ENCODE measurements at regions not wholly inside any gene's neighbourhood (a gene's known extent, or its start where the extent isn't known, plus 50 kb on each side); places are given as distances from the start of the nearest gene placed in this dataset.

GRCh38 chr4:154164931-154165839 is 326.4 kb downstream of the DCHS2 start:
- BruUV-seq (replicated peaks): no TSS peak
- Histone ChIP-seq H3K4me1 (ENCODE audit: control insufficient read depth, insufficient read depth, low read length) (no peaks in the 10 kb centered on the region), H3K9me3 (ENCODE audit: control insufficient read depth, insufficient read depth, low read depth, low read length) (no peaks in the 10 kb centered on the region), H3K27ac (ENCODE audit: low read length) (no peak overlapping the region), H3K27me3 (ENCODE audit: control insufficient read depth, insufficient read depth, low read length) (no peaks in the 10 kb centered on the region), H3K4me3 (ENCODE audit: low read depth in 2 of 2, low read length in 2 of 2) (no peak overlapping the region), H3K36me3 (ENCODE audit: control insufficient read depth, insufficient read depth, low read length) (no peaks in the 10 kb centered on the region)
- intact Hi-C loops (cut with micrococcal nuclease; ENCODE audit: unreplicated experiment): no loop called here
- ChIA-PET CTCF (no interaction called here), POLR2A (no interaction called here)
- ATAC-seq: no peak
- in situ Hi-C loops (cut with HindIII; ENCODE audit: low pct_unique_long_range_greater_than_20kb, low sequenced_read_pairs): no loop called here
- DNase-seq (ENCODE audit: low read depth, low spot score): peak; percentile 18
- TF ChIP-seq, protein P1, sequence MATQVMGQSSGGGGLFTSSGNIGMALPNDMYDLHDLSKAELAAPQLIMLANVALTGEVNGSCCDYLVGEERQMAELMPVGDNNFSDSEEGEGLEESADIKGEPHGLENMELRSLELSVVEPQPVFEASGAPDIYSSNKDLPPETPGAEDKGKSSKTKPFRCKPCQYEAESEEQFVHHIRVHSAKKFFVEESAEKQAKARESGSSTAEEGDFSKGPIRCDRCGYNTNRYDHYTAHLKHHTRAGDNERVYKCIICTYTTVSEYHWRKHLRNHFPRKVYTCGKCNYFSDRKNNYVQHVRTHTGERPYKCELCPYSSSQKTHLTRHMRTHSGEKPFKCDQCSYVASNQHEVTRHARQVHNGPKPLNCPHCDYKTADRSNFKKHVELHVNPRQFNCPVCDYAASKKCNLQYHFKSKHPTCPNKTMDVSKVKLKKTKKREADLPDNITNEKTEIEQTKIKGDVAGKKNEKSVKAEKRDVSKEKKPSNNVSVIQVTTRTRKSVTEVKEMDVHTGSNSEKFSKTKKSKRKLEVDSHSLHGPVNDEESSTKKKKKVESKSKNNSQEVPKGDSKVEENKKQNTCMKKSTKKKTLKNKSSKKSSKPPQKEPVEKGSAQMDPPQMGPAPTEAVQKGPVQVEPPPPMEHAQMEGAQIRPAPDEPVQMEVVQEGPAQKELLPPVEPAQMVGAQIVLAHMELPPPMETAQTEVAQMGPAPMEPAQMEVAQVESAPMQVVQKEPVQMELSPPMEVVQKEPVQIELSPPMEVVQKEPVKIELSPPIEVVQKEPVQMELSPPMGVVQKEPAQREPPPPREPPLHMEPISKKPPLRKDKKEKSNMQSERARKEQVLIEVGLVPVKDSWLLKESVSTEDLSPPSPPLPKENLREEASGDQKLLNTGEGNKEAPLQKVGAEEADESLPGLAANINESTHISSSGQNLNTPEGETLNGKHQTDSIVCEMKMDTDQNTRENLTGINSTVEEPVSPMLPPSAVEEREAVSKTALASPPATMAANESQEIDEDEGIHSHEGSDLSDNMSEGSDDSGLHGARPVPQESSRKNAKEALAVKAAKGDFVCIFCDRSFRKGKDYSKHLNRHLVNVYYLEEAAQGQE (IDR thresholded peaks at IDR 0.05; ENCODE audit: insufficient read depth in 1 of 2, low read depth in 2 of 2, low read length in 1 of 2): no peak
- TF ChIP-seq CTCF (IDR thresholded peaks at IDR 0.05): no peak
- TF ChIP-seq TCF7L2 (IDR thresholded peaks at IDR 0.05; ENCODE audit: low read depth, low read length): no peak

GRCh38 chr4:154160519-154161301 is 330.9 kb downstream of the DCHS2 start:
- BruUV-seq (replicated peaks): no TSS peak
- no peaks in the 10 kb centered on the region for H3K4me1 ChIP-seq (ENCODE audit: control insufficient read depth, insufficient read depth, low read length)
- ChIA-PET CTCF (no interaction called here), POLR2A (no interaction called here)
- H3K4me3 ChIP-seq (ENCODE audit: low read depth in 2 of 2, low read length in 2 of 2): no peak overlapping the region
- TF ChIP-seq POLR2AphosphoS5 (IDR thresholded peaks at IDR 0.05; ENCODE audit: low read depth, low read length): no peak
- TF ChIP-seq, protein P1 (IDR thresholded peaks at IDR 0.05; ENCODE audit: insufficient read depth in 1 of 2, low read depth in 2 of 2, low read length in 1 of 2): no peak
- no peak for TF ChIP-seq SIN3A (IDR thresholded peaks at IDR 0.05; ENCODE audit: borderline replicate concordance, insufficient read depth, low read depth, low read length)
- TF ChIP-seq CTCF (IDR thresholded peaks at IDR 0.05): no peak
- TF ChIP-seq TCF7L2 (IDR thresholded peaks at IDR 0.05; ENCODE audit: low read depth, low read length): no peak
- no peaks in the 10 kb centered on the region for H3K36me3 ChIP-seq (ENCODE audit: control insufficient read depth, insufficient read depth, low read length)
- H3K9me3 ChIP-seq (ENCODE audit: control insufficient read depth, insufficient read depth, low read depth, low read length): no peaks in the 10 kb centered on the region
- ATAC-seq (no peak), DNase-seq (ENCODE audit: low read depth, low spot score) (no peak)
- intact Hi-C loops (cut with micrococcal nuclease; ENCODE audit: unreplicated experiment): no loop called here
- H3K27ac ChIP-seq (ENCODE audit: low read length): no peak overlapping the region
- no peaks in the 10 kb centered on the region for H3K27me3 ChIP-seq (ENCODE audit: control insufficient read depth, insufficient read depth, low read length)
- in situ Hi-C loops (cut with HindIII; ENCODE audit: low pct_unique_long_range_greater_than_20kb, low sequenced_read_pairs): no loop called here
